Activated B cell treated with CpG ODN at 0.5 μM for 24 hours (primary cell): ENCODE measurements at regions not wholly inside any gene's neighbourhood (a gene's known extent, or its start where the extent isn't known, plus 50 kb on each side); places are given as distances from the start of the nearest gene placed in this dataset.

Experiments used
- ATAC-seq: fragments of 200-7000 bp; cut with Tn5 transposase; one replicate; pipeline ENCODE4 v1.10.0; 2021; ENCODE audit warnings: low read depth, mild to moderate bottlenecking, moderate library complexity
- CTCF ChIA-PET: fragments of 350-600 bp; sonication (Branson Sonifier 250); formaldehyde crosslinking; loops from one replicate; lab custom pipeline; 2021; ENCODE audit warnings: antibody characterized with exemption; lab: Charles Lee
- POLR2A ChIA-PET: fragments of 350-600 bp; sonication (Branson Sonifier 250); formaldehyde crosslinking; loops from one replicate; lab custom pipeline; 2021; ENCODE audit warnings: antibody characterized with exemption; lab: Charles Lee
- DNase-seq: peaks from one replicate; pipeline ENCODE4 v3.0.0; 2022
- H3K27ac Mint-ChIP-seq: one replicate; pipeline ENCODE4 v1.8.0; 2020; ENCODE audit warnings: mixed read lengths
- H3K27me3 Mint-ChIP-seq: one replicate; pipeline ENCODE4 v1.8.0; 2021; ENCODE audit warnings: mixed read lengths
- H3K36me3 Mint-ChIP-seq: one replicate; pipeline ENCODE4 v1.8.0; 2021; ENCODE audit warnings: low read depth, mixed read lengths
- H3K4me1 Mint-ChIP-seq: one replicate; pipeline ENCODE4 v1.8.0; 2021; ENCODE audit warnings: mixed read lengths
- H3K4me3 Mint-ChIP-seq: one replicate; pipeline ENCODE4 v1.8.0; 2020; ENCODE audit warnings: mild to moderate bottlenecking, mixed read lengths
- H3K9me3 Mint-ChIP-seq: one replicate; pipeline ENCODE4 v1.8.0; 2020; ENCODE audit warnings: mixed read lengths
- CTCF ChIP-seq: fragments of 200-600 bp; IDR thresholded peaks from one replicate; pipeline ENCODE4 v1.8.0; 2022; ENCODE audit warnings: antibody characterized with exemption, mild to moderate bottlenecking
- intact Hi-C: fragments of 100-400 bp; cut with micrococcal nuclease; formaldehyde crosslinking; loops from one replicate; pipeline ENCODE4 v1.15.1; 2024

GRCh38 chr6:19463925-19464324, 373.2 kb upstream of the ID4 start:
- Mint-ChIP-seq H3K9me3 (no peaks in the 10 kb centered on the region), H3K4me1 (no peaks in the 10 kb centered on the region), H3K36me3 (no peaks in the 10 kb centered on the region), H3K4me3 (no peak overlapping the region), H3K27me3 (no peaks in the 10 kb centered on the region), H3K27ac (no peak overlapping the region)
- no peak for TF ChIP-seq CTCF
- DNase-seq (no peak), ATAC-seq (no peak)
- intact Hi-C loops, result no loop called here
- CTCF ChIA-PET, result no interaction called here
- POLR2A ChIA-PET, result no interaction called here

- no peak overlapping the region for H3K4me3 Mint-ChIP-seq
- no peak for TF ChIP-seq CTCF
- H3K27ac Mint-ChIP-seq, result no peak overlapping the region
- H3K4me1 Mint-ChIP-seq, result no peaks in the 10 kb centered on the region
- intact Hi-C loops, result no loop called here
- H3K9me3 Mint-ChIP-seq, result no peaks in the 10 kb centered on the region
- DNase-seq, result no peak
- POLR2A ChIA-PET, result no interaction called here
- H3K36me3 Mint-ChIP-seq, result no peaks in the 10 kb centered on the region
- no peak for ATAC-seq
- no peaks in the 10 kb centered on the region for H3K27me3 Mint-ChIP-seq
- CTCF ChIA-PET, result no interaction called here
Measured at GRCh38 chr6:19465256-19465655, 371.9 kb upstream of the ID4 start.

- H3K9me3 Mint-ChIP-seq, result no peaks in the 10 kb centered on the region
- no peaks in the 10 kb centered on the region for H3K27me3 Mint-ChIP-seq
- TF ChIP-seq CTCF, result no peak
- ATAC-seq, result no peak
- H3K36me3 Mint-ChIP-seq, result no peaks in the 10 kb centered on the region
- H3K4me1 Mint-ChIP-seq, result no peaks in the 10 kb centered on the region
- DNase-seq, result no peak
- ChIA-PET CTCF (no interaction called here), POLR2A (no interaction called here)
- no peak overlapping the region for H3K4me3 Mint-ChIP-seq
- intact Hi-C loops, result no loop called here
- no peak overlapping the region for H3K27ac Mint-ChIP-seq
Measured at GRCh38 chr6:19465760-19466159, 371.4 kb upstream of the ID4 start.

GRCh38 chr6:19470333-19470732, 366.8 kb upstream of the ID4 start:
- H3K9me3 Mint-ChIP-seq, result no peaks in the 10 kb centered on the region

GRCh38 chr6:19472153-19472552, 365.0 kb upstream of the ID4 start:
- no peaks in the 10 kb centered on the region for H3K4me1 Mint-ChIP-seq
- POLR2A ChIA-PET, result no interaction called here
- H3K36me3 Mint-ChIP-seq, result no peaks in the 10 kb centered on the region
- intact Hi-C loops, result no loop called here
- H3K27ac Mint-ChIP-seq, result no peak overlapping the region
- peaks cover 4% of the 10 kb centered on the region for H3K9me3 Mint-ChIP-seq
- CTCF ChIA-PET, result no interaction called here
- no peak for TF ChIP-seq CTCF
- no peaks in the 10 kb centered on the region for H3K27me3 Mint-ChIP-seq
- ATAC-seq (no peak), DNase-seq (no peak)
- H3K4me3 Mint-ChIP-seq, result no peak overlapping the region

More at GRCh38 chr6:19470333-19470732, 366.8 kb upstream of the ID4 start:
- H3K27me3 Mint-ChIP-seq, result no peaks in the 10 kb centered on the region
- no peaks in the 10 kb centered on the region for H3K4me1 Mint-ChIP-seq
- no peak overlapping the region for H3K4me3 Mint-ChIP-seq
- no peaks in the 10 kb centered on the region for H3K36me3 Mint-ChIP-seq
- intact Hi-C loops, result no loop called here
- ATAC-seq (no peak), DNase-seq (no peak)
- H3K27ac Mint-ChIP-seq, result no peak overlapping the region
- ChIA-PET CTCF (no interaction called here), POLR2A (no interaction called here)
- TF ChIP-seq CTCF, result no peak
